T-cell (primary cell): ENCODE measurements at regions not wholly inside any gene's neighbourhood (a gene's known extent, or its start where the extent isn't known, plus 50 kb on each side); places are given as distances from the start of the nearest gene placed in this dataset.

Experiments used
- ATAC-seq, 4 experiments: fragments of 200-7000 bp in 3 of 4; fragments of 150-1000 bp in 1 of 4; cut with Tn5 transposase; replicated peaks in 1 of 4; 1 replicate in 3 of 4; 2 replicates in 1 of 4; pipeline ENCODE4 v1.10.0; 2021; ENCODE audit warnings: moderate library complexity in 3 of 4, mild to moderate bottlenecking in 2 of 4, moderate number of reproducible peaks in 1 of 4
- CTCF ChIA-PET, 2 donors: fragments of 300-600 bp; sonication (Branson Sonifier 250); formaldehyde crosslinking; loops; one replicate each; lab custom pipeline; 2022; ENCODE audit warnings: antibody characterized with exemption in 2 of 2; lab: Charles Lee
- POLR2A ChIA-PET, 2 donors: fragments of 300-600 bp; sonication (Branson Sonifier 250); formaldehyde crosslinking; loops; one replicate each; lab custom pipeline; 2022; ENCODE audit warnings: antibody characterized with exemption in 2 of 2; lab: Charles Lee
- DNase-seq, 35 experiments: peaks; one replicate each; pipeline versions ENCODE4 v3.0.0 to v3.0.0-alpha.2; 2013 to 2023
- H3K27ac ChIP-seq: one replicate; pipeline ENCODE4 v1.5.1; 2013; ENCODE audit warnings: low read length
- H3K27me3 ChIP-seq, 2 experiments: replicated peaks in 1 of 2; 1 replicate in 1 of 2; 2 replicates in 1 of 2; pipeline versions ENCODE4 v1.6.1 to v1.7.0; 2013; ENCODE audit warnings: low read length in 1 of 2, mixed read lengths in 1 of 2; ENCODE audit not compliant: control insufficient read depth in 2 of 2, insufficient read depth in 2 of 2; ENCODE audit errors: extremely low read depth in 1 of 2
- H3K36me3 ChIP-seq, 2 donors: 1 replicate in 1 of 2; 2 replicates in 1 of 2; pipeline versions ENCODE4 v1.6.1 to v1.7.0; 2013; ENCODE audit warnings: low read length in 1 of 2; ENCODE audit not compliant: control insufficient read depth in 2 of 2, insufficient read depth in 1 of 2; ENCODE audit errors: extremely low read depth in 1 of 2
- H3K4me1 ChIP-seq, 2 experiments: 1 replicate in 1 of 2; 2 replicates in 1 of 2; pipeline versions ENCODE4 v1.6.1 to v1.7.0; 2013; ENCODE audit warnings: low read length in 2 of 2, mixed read lengths in 1 of 2; ENCODE audit not compliant: insufficient read depth in 2 of 2, control insufficient read depth in 1 of 2; ENCODE audit errors: extremely low read depth in 1 of 2
- H3K4me3 ChIP-seq, 2 donors: 1 replicate in 1 of 2; 2 replicates in 1 of 2; pipeline versions ENCODE4 v1.5.1 to v1.7.0; 2013; ENCODE audit warnings: mild to moderate bottlenecking in 2 of 2, low read length in 1 of 2, moderate library complexity in 1 of 2; ENCODE audit not compliant: control insufficient read depth in 1 of 2; ENCODE audit errors: extremely low read depth in 1 of 2
- H3K9me3 ChIP-seq: 2 replicates; pipeline ENCODE4 v1.7.0; 2013
- H3K27ac Mint-ChIP-seq, 2 donors: one replicate each; pipeline ENCODE4 v1.8.0; 2020 to 2021; ENCODE audit warnings: mild to moderate bottlenecking in 2 of 2, mixed read lengths in 2 of 2
- H3K27me3 Mint-ChIP-seq, 2 donors: one replicate each; pipeline ENCODE4 v1.8.0; 2021 to 2022; ENCODE audit warnings: mixed read lengths in 2 of 2
- H3K36me3 Mint-ChIP-seq: one replicate; pipeline ENCODE4 v1.8.0; 2021; ENCODE audit warnings: mixed read lengths
- H3K4me1 Mint-ChIP-seq, 3 donors: one replicate each; pipeline ENCODE4 v1.8.0; 2020 to 2022; ENCODE audit warnings: mixed read lengths in 3 of 3, mild to moderate bottlenecking in 1 of 3
- H3K4me3 Mint-ChIP-seq, 3 donors: one replicate each; pipeline ENCODE4 v1.8.0; 2020 to 2022; ENCODE audit warnings: mild to moderate bottlenecking in 3 of 3, mixed read lengths in 3 of 3, moderate library complexity in 3 of 3
- H3K9me3 Mint-ChIP-seq, 3 donors: one replicate each; pipeline ENCODE4 v1.8.0; 2020 to 2022; ENCODE audit warnings: mixed read lengths in 3 of 3
- WGBS: methylation state at CpG from one replicate; pipeline ENCODE4 v1.1.5; 2013; ENCODE audit warnings: missing lambda C conversion rate; ENCODE audit not compliant: insufficient coverage; 5-methylcytosine and 5-hydroxymethylcytosine counted together

DNA sequence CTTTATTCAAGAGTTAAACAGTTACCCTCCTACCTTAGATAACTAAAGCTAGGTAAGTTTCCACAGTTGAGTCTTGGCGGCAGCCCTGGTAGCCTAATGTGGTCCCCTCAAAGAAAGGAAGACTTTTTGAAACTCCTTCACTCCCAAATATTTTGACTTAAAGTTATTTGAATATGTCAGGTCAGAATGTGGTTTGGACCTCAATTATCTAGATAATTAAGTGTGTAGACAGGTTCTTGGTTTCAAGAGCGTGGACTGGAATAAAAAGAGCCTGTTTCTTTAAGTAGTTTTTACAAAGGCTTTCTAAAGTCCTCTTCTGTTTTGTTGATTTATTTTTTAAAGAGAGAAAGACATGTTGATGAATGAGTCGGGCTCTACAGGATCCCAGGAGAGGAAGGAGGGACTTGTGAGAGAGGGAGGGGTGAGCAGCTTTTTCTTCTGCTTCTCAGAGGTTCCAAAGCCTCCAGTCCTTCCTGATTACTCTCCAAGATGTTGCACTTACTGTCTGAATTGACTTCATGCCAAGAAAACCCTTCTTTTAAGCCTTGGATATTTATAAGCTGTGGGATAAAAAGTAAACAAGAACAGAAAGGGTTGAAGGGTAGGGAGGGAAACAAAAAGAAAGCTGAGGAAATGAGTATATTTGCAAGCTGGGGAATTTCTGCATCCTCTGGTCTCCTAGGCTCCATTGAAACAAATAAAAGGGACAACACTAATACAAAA is 457.4 kb downstream of the IGSF11 start:
- no peak overlapping the region for H3K27ac ChIP-seq
- H3K4me3 Mint-ChIP-seq, result no peak overlapping the region
- CTCF ChIA-PET, result no interaction called here
- H3K27me3 Mint-ChIP-seq, result no peaks in the 10 kb centered on the region
- H3K9me3 ChIP-seq, result no peaks in the 10 kb centered on the region
- DNase-seq, result no peak
- POLR2A ChIA-PET, result no interaction called here
- H3K4me3 ChIP-seq, result no peak overlapping the region
- no peaks in the 10 kb centered on the region for H3K27me3 ChIP-seq
- no peak for ATAC-seq
- no peaks in the 10 kb centered on the region for H3K4me1 Mint-ChIP-seq
- no peaks in the 10 kb centered on the region for H3K4me1 ChIP-seq
- H3K36me3 ChIP-seq, result no peaks in the 10 kb centered on the region
- no peaks in the 10 kb centered on the region for H3K36me3 Mint-ChIP-seq
- 71% methylated on average over 1 of the region's 3 CpGs for WGBS
- H3K9me3 Mint-ChIP-seq, result peaks cover 0 to 3% (median 0%) of the 10 kb centered on the region in 3 donors
- H3K27ac Mint-ChIP-seq, result no peak overlapping the region

DNA sequence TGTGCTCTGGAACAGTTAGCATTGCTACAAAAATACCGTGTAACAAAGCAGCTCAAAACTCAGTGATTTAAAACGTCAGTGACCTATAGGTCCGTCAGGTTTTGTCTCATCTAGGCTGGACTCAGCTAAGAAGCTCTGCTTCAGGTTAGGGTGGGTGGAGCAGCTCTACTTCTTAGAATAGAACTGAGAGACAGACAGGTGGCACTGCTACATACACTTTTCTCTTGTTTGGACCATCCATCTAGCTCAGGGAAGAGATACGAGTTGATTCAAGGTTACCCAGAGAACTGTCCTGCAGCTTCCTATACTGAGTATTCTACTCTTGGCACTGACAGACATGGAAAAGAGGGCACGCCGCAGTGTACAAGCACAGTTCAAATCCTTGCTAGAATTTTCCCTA is 456.1 kb downstream of the IGSF11 start:
- DNase-seq (no peak), ATAC-seq (no peak)
- CTCF ChIA-PET, result no interaction called here
- no peaks in the 10 kb centered on the region for H3K27me3 ChIP-seq
- no peaks in the 10 kb centered on the region for H3K36me3 Mint-ChIP-seq
- no peaks in the 10 kb centered on the region for H3K4me1 Mint-ChIP-seq
- no peaks in the 10 kb centered on the region for H3K4me1 ChIP-seq
- no peak overlapping the region for H3K4me3 ChIP-seq
- WGBS, result 93% methylated on average over 4 of the region's 6 CpGs
- no peak overlapping the region for H3K27ac ChIP-seq
- no peaks in the 10 kb centered on the region for H3K9me3 Mint-ChIP-seq
- no peaks in the 10 kb centered on the region for H3K9me3 ChIP-seq
- POLR2A ChIA-PET, result no interaction called here
- no peak overlapping the region for H3K27ac Mint-ChIP-seq
- no peak overlapping the region for H3K4me3 Mint-ChIP-seq
- no peaks in the 10 kb centered on the region for H3K36me3 ChIP-seq
- H3K27me3 Mint-ChIP-seq, result no peaks in the 10 kb centered on the region

DNA sequence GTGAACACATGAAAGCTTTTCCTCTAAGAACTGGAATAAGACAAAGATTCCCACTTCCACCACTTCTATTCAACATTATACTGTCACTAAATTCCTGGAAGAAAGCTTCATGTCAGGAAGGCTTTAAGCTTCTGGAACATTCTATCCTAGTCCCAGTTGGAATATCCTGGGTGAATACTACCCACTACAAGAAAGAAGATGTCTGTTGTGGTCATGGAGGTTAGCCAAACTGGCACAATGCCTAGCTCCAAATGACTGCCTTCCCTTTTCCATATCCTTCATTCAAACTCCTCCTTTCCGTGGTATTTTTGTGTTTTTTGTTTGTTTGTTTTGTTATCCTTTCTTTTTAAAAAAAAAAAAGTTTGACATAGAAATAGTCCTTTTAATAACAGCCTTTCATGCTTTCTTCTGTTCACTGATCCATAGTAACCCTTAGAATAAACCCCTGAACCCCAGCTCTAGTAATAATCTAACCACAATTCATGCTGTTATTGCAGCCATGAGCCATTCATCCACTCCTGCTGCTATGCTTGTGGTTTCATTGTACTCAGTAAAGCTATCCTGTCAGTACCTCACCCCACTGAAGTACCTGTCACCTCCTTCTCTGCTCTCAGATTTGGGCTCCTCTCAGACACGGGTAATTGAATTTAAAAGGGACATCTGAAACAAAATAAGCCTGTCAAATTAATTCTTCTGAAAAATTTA is 447.5 kb downstream of the IGSF11 start:
- no peak overlapping the region for H3K27ac Mint-ChIP-seq
- POLR2A ChIA-PET, result no interaction called here
- no peaks in the 10 kb centered on the region for H3K4me1 Mint-ChIP-seq
- H3K4me3 Mint-ChIP-seq, result no peak overlapping the region
- Histone ChIP-seq H3K36me3 (no peaks in the 10 kb centered on the region), H3K27ac (no peak overlapping the region), H3K27me3 (no peaks in the 10 kb centered on the region), H3K4me3 (no peak overlapping the region), H3K9me3 (peaks cover 2% of the 10 kb centered on the region), H3K4me1 (no peaks in the 10 kb centered on the region)
- WGBS, result no CpG with 5 or more reads among the region's 2 CpGs
- CTCF ChIA-PET, result no interaction called here
- no peaks in the 10 kb centered on the region for H3K36me3 Mint-ChIP-seq
- DNase-seq (no peak), ATAC-seq (no peak)
- H3K9me3 Mint-ChIP-seq, result peaks cover 0 to 8% (median 4%) of the 10 kb centered on the region in 3 donors
- H3K27me3 Mint-ChIP-seq, result no peaks in the 10 kb centered on the region

DNA sequence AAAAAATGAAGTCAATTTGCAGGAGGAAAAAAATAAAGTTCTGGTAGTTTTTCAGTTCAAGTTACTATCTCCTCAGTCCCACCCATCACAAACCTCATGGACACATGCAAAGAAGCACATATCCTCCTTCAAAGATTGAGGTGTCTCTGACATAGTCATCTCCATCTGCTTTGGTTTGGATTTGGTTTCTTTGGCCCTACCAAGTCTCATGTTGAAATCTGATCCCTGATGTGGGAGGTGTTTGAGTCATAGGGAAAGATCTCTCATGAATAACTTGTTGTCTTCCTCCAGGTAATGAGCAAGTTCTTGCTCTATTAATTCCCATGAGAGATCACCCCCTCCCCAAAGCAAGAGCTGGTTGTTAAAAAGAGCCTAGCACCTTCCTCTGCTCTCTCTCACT is 446.8 kb downstream of the IGSF11 start:
- no peak for ATAC-seq
- H3K36me3 ChIP-seq, result no peaks in the 10 kb centered on the region
- no peak overlapping the region for H3K27ac Mint-ChIP-seq
- CTCF ChIA-PET, result no interaction called here
- H3K27ac ChIP-seq, result no peak overlapping the region
- H3K4me3 Mint-ChIP-seq, result no peak overlapping the region
- peaks cover 0 to 8% (median 4%) of the 10 kb centered on the region in 3 donors for H3K9me3 Mint-ChIP-seq
- H3K9me3 ChIP-seq, result peaks cover 2% of the 10 kb centered on the region
- no peaks in the 10 kb centered on the region for H3K4me1 ChIP-seq
- H3K36me3 Mint-ChIP-seq, result no peaks in the 10 kb centered on the region
- H3K4me1 Mint-ChIP-seq, result no peaks in the 10 kb centered on the region
- H3K27me3 Mint-ChIP-seq, result no peaks in the 10 kb centered on the region
- DNase-seq, result no peak
- H3K27me3 ChIP-seq, result no peaks in the 10 kb centered on the region
- POLR2A ChIA-PET, result no interaction called here
- no peak overlapping the region for H3K4me3 ChIP-seq

DNA sequence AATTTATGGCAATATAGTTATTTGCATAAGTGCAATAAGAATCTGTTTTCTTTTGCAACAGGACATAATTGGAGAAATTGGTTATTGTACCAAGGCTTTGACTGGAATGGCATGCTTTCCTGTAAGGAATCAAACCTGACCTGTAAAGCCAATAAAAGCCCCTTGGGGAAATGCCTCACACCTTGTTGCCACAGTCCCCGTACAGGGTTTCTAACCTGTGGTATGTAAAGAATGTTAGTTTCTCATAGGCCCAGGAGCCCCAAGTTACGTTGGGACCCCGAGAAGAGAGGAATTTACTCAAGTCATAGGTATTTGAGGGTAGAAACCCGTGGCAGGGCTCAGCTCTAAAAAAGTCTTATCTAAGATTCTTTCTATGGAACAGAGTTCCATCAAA is 441.4 kb downstream of the IGSF11 start:
- 100% methylated on average over 1 of the region's 4 CpGs for WGBS
- no peaks in the 10 kb centered on the region for H3K9me3 ChIP-seq
- H3K27ac ChIP-seq, result no peak overlapping the region
- no peaks in the 10 kb centered on the region for H3K36me3 ChIP-seq
- Mint-ChIP-seq H3K27me3 (no peaks in the 10 kb centered on the region), H3K36me3 (no peaks in the 10 kb centered on the region), H3K4me1 (no peaks in the 10 kb centered on the region), H3K27ac (no peak overlapping the region), H3K4me3 (no peak overlapping the region), H3K9me3 (peaks cover 9 to 13% (median 11%) of the 10 kb centered on the region in 3 donors)
- no peak overlapping the region for H3K4me3 ChIP-seq
- no peaks in the 10 kb centered on the region for H3K4me1 ChIP-seq
- ChIA-PET CTCF (no interaction called here), POLR2A (no interaction called here)
- DNase-seq (no peak), ATAC-seq (no peak)
- H3K27me3 ChIP-seq, result no peaks in the 10 kb centered on the region

DNA sequence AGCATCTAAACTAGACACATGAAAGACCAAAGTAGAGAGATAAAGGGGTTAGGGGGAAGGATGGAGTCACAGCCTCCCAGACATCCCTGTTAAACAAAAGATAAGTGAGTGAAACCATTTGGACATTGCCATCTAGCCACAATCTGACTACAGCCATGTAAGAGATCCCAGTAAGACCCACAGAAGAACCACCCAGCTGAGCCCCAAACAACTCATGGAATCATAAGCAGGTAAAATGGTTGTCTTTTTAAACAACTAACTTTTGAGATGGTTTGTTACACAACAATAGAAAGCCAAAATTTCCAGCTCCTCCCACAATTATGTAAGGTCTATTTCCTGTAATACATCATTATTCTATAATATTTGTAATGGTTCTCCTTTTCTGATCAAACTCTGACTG is 437.5 kb downstream of the IGSF11 start:
- Histone ChIP-seq H3K4me1 (no peaks in the 10 kb centered on the region), H3K27ac (no peak overlapping the region), H3K4me3 (no peak overlapping the region), H3K9me3 (no peaks in the 10 kb centered on the region), H3K27me3 (no peaks in the 10 kb centered on the region), H3K36me3 (no peaks in the 10 kb centered on the region)
- ATAC-seq (no peak), DNase-seq (no peak)
- Mint-ChIP-seq H3K36me3 (no peaks in the 10 kb centered on the region), H3K4me1 (no peaks in the 10 kb centered on the region), H3K9me3 (peaks cover 6 to 9% (median 9%) of the 10 kb centered on the region in 3 donors), H3K27me3 (no peaks in the 10 kb centered on the region), H3K4me3 (no peak overlapping the region), H3K27ac (no peak overlapping the region)
- CTCF ChIA-PET, result no interaction called here
- POLR2A ChIA-PET, result no interaction called here
